Tibial artery (tissue), 4 donors: ENCODE measurements at regions not wholly inside any gene's neighbourhood (a gene's known extent, or its start where the extent isn't known, plus 50 kb on each side); places are given as distances from the start of the nearest gene placed in this dataset.

Source experiments
- DNase-seq, 2 donors: peaks; one replicate each; pipeline ENCODE4 v3.0.0-alpha.2; 2019
- H3K27ac ChIP-seq, 2 donors: fragments of 200-600 bp; sonication (generic) in 1 of 2; 1 replicate in 1 of 2; 2 replicates in 1 of 2; pipeline ENCODE4 v1.5.1; 2018 to 2019; ENCODE audit warnings: mild to moderate bottlenecking in 1 of 2
- H3K27me3 ChIP-seq, 2 donors: fragments of 200-600 bp; sonication (generic) in 1 of 2; one replicate each; pipeline versions ENCODE4 v1.5.1 to v1.6.0; 2016 to 2019
- H3K36me3 ChIP-seq, 3 donors: fragments of 200-600 bp; sonication (generic) in 2 of 3; one replicate each; pipeline ENCODE4 v1.5.1; 2016 to 2019; ENCODE audit warnings: mild to moderate bottlenecking in 2 of 3
- H3K4me1 ChIP-seq, 4 donors: fragments of 200-600 bp; sonication (generic) in 2 of 4; 1 replicate in 3 of 4; 2 replicates in 1 of 4; pipeline ENCODE4 v1.5.1; 2016 to 2019
- H3K4me3 ChIP-seq, 2 donors: fragments of 200-600 bp; sonication (generic) in 1 of 2; 1 replicate in 1 of 2; 2 replicates in 1 of 2; pipeline ENCODE4 v1.5.1; 2018 to 2019; ENCODE audit warnings: mild to moderate bottlenecking in 2 of 2
- H3K9me3 ChIP-seq, 3 donors: fragments of 200-600 bp; sonication (generic) in 1 of 3; one replicate each; pipeline ENCODE4 v1.5.1; 2016 to 2019
- intact Hi-C: fragments of 100-400 bp; cut with DNase I; formaldehyde crosslinking; loops from one replicate; pipeline ENCODE4 v1.15.0; 2023; ENCODE audit warnings: low total_unique reads
- TF ChIP-seq, protein P1 (sequence below), 2 experiments: fragments of 200-600 bp in 1 of 2; fragments of 450-650 bp in 1 of 2; IDR thresholded peaks; one replicate each; pipeline ENCODE4 v1.5.1; 2017 to 2019; ENCODE audit warnings: antibody characterized with exemption in 2 of 2, mild to moderate bottlenecking in 1 of 2, moderate library complexity in 1 of 2

- Histone ChIP-seq H3K36me3 (no peaks in the 10 kb centered on the region), H3K4me1 (peaks cover 0 to 8% (median 0%) of the 10 kb centered on the region in 4 donors), H3K9me3 (no peaks in the 10 kb centered on the region), H3K27me3 (no peaks in the 10 kb centered on the region), H3K27ac (no peak overlapping the region), H3K4me3 (no peak overlapping the region)
- intact Hi-C loops = no loop called here
- DNase-seq = no peak
- TF ChIP-seq, protein P1, sequence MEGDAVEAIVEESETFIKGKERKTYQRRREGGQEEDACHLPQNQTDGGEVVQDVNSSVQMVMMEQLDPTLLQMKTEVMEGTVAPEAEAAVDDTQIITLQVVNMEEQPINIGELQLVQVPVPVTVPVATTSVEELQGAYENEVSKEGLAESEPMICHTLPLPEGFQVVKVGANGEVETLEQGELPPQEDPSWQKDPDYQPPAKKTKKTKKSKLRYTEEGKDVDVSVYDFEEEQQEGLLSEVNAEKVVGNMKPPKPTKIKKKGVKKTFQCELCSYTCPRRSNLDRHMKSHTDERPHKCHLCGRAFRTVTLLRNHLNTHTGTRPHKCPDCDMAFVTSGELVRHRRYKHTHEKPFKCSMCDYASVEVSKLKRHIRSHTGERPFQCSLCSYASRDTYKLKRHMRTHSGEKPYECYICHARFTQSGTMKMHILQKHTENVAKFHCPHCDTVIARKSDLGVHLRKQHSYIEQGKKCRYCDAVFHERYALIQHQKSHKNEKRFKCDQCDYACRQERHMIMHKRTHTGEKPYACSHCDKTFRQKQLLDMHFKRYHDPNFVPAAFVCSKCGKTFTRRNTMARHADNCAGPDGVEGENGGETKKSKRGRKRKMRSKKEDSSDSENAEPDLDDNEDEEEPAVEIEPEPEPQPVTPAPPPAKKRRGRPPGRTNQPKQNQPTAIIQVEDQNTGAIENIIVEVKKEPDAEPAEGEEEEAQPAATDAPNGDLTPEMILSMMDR (IDR thresholded peaks at IDR 0.05) = no peak
Observed at GRCh38 chr1:168918860-168919741, 187.4 kb upstream of the ATP1B1 start.

DNA sequence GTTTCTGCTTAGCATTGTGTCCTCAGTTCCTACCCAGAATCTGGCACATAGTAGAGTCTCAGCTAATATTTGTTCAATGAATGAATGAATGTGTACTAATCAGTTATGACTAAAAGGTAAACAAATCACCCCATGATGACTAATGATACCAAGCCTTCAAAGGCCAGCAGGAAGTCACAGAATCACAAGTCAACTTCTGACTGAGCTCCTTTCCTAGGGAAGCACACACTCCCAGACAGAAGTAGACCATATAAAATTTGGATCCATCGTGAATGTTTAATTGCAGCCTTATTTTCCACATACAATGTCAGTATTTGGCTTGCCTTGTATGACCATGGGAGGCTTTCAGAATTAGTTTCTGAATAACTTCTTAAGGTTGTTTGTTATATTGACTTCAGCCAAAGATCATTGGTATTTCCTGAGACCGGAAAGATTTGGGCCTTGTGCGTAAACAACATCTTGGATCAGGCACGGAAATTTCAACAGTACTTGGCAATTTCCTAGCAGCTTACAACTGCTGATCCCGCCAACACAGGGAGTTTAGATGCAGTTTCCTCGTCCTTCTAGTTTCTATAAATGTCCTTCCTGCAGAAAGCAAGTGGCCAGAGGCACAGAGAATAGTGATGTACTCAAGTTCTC is 185.9 kb upstream of the ATP1B1 start:
- Histone ChIP-seq H3K27ac (peak overlapping the region; percentile 35), H3K27me3 (no peaks in the 10 kb centered on the region), H3K4me3 (no peak overlapping the region), H3K36me3 (no peaks in the 10 kb centered on the region), H3K4me1 (peaks cover 0 to 8% (median 0%) of the 10 kb centered on the region in 4 donors), H3K9me3 (no peaks in the 10 kb centered on the region)
- TF ChIP-seq, protein P1 (IDR thresholded peaks at IDR 0.05) = no peak
- intact Hi-C loops = no loop called here
- peak in 1 of 2 donors; percentile 44 for DNase-seq

- no peaks in the 10 kb centered on the region for H3K36me3 ChIP-seq
- H3K9me3 ChIP-seq = no peaks in the 10 kb centered on the region
- H3K4me1 ChIP-seq = peaks cover 0 to 8% (median 0%) of the 10 kb centered on the region in 4 donors
- TF ChIP-seq, protein P1 (IDR thresholded peaks at IDR 0.05) = no peak
- H3K27ac ChIP-seq = peak overlapping the region in 1 of 2 donors; percentile 14
- H3K4me3 ChIP-seq = no peak overlapping the region
- no peaks in the 10 kb centered on the region for H3K27me3 ChIP-seq
- intact Hi-C loops = no loop called here
- no peak for DNase-seq
Observed at GRCh38 chr1:168921629-168922028, 184.9 kb upstream of the ATP1B1 start.

GRCh38 chr1:168923521-168924136 is 182.9 kb upstream of the ATP1B1 start:
- no peak overlapping the region for H3K27ac ChIP-seq
- H3K27me3 ChIP-seq = no peaks in the 10 kb centered on the region
- no peak for DNase-seq
- TF ChIP-seq, protein P1 (IDR thresholded peaks at IDR 0.05) = no peak
- H3K9me3 ChIP-seq = no peaks in the 10 kb centered on the region
- no peaks in the 10 kb centered on the region for H3K36me3 ChIP-seq
- intact Hi-C loops = no loop called here
- no peak overlapping the region for H3K4me3 ChIP-seq
- peaks cover 0 to 8% (median 0%) of the 10 kb centered on the region in 4 donors for H3K4me1 ChIP-seq

- intact Hi-C loops = no loop called here
- Histone ChIP-seq H3K36me3 (no peaks in the 10 kb centered on the region), H3K27ac (no peak overlapping the region), H3K4me3 (no peak overlapping the region), H3K4me1 (peaks cover 0 to 8% (median 0%) of the 10 kb centered on the region in 4 donors), H3K9me3 (no peaks in the 10 kb centered on the region), H3K27me3 (no peaks in the 10 kb centered on the region)
- no peak for DNase-seq
- TF ChIP-seq, protein P1 (IDR thresholded peaks at IDR 0.05) = no peak
Observed at GRCh38 chr1:168924976-168925375, 181.5 kb upstream of the ATP1B1 start.
